ENCODE measurements at regions not wholly inside any gene's neighbourhood (a gene's known extent, or its start where the extent isn't known, plus 50 kb on each side); places are given as distances from the start of the nearest gene placed in this dataset.

DNA sequence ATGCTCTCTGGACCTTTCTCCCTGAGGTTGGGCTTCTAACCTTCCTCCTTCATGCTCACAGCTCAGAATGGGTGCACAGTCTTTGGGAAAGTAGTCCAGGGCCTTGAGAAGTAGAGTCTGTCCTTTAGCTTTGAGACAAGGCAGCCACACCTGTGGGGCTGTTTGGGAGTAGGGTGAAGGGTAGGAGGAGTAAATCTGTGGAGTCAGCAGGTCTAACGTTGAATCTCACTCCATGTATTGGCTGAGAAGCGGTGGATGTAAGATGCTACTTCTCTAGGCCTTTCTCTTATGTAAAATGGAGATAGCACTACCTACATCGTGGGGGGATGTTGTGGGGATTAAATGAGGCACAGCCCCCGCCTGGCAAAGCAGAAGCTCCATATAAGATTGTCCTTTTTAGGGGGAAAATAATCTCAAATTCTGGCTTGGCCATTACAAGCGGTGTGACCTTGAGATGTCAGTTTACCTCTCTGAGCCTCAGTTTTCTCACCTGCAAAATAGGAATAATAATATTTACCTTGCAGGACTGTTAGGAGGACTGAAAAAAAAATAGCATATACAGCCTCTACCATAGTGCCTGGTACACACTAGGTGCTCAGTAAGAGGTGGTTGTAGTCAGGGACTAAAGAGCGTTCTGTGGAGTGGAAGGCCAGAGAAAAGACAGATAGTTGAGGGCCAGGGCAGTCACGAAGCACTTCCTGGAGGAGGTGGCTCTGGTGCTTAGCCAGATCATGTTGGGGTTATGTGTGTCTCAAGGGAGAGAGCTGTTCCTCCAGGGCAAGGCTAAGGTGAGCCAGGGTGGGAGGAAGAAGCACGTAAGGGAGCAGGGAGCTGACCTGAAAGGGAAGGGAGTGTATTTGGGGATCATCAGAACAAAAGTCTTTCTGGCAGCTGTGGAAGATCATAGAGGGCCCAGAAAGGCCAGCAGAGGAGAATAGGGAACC lies 82.8 kb upstream of the MRPS22 start:
- H3K4ac ChIP-seq (ENCODE audit: low read depth, low read length): no peak overlapping the region
- peaks cover 26% of the 10 kb centered on the region for H3K27me3 ChIP-seq (ENCODE audit: control insufficient read depth, insufficient read depth, low read length)
- H3K18ac ChIP-seq (ENCODE audit: low read depth, low read length): no peak overlapping the region
- no peak for ATAC-seq (ENCODE audit: low read depth)
- in situ Hi-C loops (cut with MboI; ENCODE audit: low sequenced_read_pairs) (no loop called here), intact Hi-C loops (cut with micrococcal nuclease) (no loop called here), dilution Hi-C loops (cut with HindIII; ENCODE audit: low sequenced_read_pairs, unreplicated experiment) (no loop called here)
- H4K91ac ChIP-seq (ENCODE audit: insufficient read depth, low read depth, low read length): no peak overlapping the region
- H3K9me1 ChIP-seq (ENCODE audit: insufficient read depth, low read length): no peaks in the 10 kb centered on the region
- no peak overlapping the region for H4K5ac ChIP-seq (ENCODE audit: low read depth, low read length)
- DNase-seq: no peak
- no peaks in the 10 kb centered on the region for H3K9me3 ChIP-seq (ENCODE audit: control insufficient read depth, insufficient read depth, low read length)
- H3K36me3 ChIP-seq (ENCODE audit: control insufficient read depth, insufficient read depth, low read length): no peaks in the 10 kb centered on the region
- no peak overlapping the region for H3K56ac ChIP-seq (ENCODE audit: extremely low read depth, insufficient read depth, low read length)
- H3K4me1 ChIP-seq (ENCODE audit: control insufficient read depth, insufficient read depth, low read length): no peaks in the 10 kb centered on the region
- H3K14ac ChIP-seq (replicated peaks; ENCODE audit: low read depth, low read length): no peak overlapping the region
- TF ChIP-seq MXI1 (IDR thresholded peaks at IDR 0.05; ENCODE audit: borderline replicate concordance, low read depth, low read length) (no peak), CEBPB (IDR thresholded peaks at IDR 0.05; ENCODE audit: low read depth, low read length) (no peak), RAD21 (IDR thresholded peaks at IDR 0.05; ENCODE audit: low read length) (no peak), NFE2L2 (IDR thresholded peaks at IDR 0.05; ENCODE audit: low read depth, low read length) (no peak)
- TF ChIP-seq, protein P1, sequence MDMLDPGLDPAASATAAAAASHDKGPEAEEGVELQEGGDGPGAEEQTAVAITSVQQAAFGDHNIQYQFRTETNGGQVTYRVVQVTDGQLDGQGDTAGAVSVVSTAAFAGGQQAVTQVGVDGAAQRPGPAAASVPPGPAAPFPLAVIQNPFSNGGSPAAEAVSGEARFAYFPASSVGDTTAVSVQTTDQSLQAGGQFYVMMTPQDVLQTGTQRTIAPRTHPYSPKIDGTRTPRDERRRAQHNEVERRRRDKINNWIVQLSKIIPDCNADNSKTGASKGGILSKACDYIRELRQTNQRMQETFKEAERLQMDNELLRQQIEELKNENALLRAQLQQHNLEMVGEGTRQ (IDR thresholded peaks at IDR 0.05; ENCODE audit: low read depth, low read length): no peak
- no peak overlapping the region for H2BK5ac ChIP-seq (ENCODE audit: low read depth, low read length, poor library complexity, severe bottlenecking)
- POLR2A ChIA-PET (ENCODE audit: unreplicated experiment): no interaction called here
- no peak overlapping the region for H2BK120ac ChIP-seq (ENCODE audit: low read depth, low read length)
- no peak overlapping the region for H3K9ac ChIP-seq (ENCODE audit: low read depth, low read length)
- no peak overlapping the region for H3K4me2 ChIP-seq (ENCODE audit: low read depth, low read length)
- H2AK5ac ChIP-seq (ENCODE audit: low read depth, low read length): no peak overlapping the region
- WGBS, 2 experiments (ENCODE audit: extremely low coverage in 2 of 2, insufficient read length in 1 of 2): 38% methylated on average over 2 of the region's 8 CpGs; no CpG with 5 or more reads in 1 of the 2 experiments
- CTCF ChIA-PET: no interaction called here
- H3K23ac ChIP-seq (ENCODE audit: low read depth, low read length): no peak overlapping the region
- H2AFZ ChIP-seq (replicated peaks; ENCODE audit: low read length, poor library complexity): no peak overlapping the region
- H4K8ac ChIP-seq (ENCODE audit: low read depth in 2 of 2, low read length in 2 of 2): no peak overlapping the region
- H2BK15ac ChIP-seq (ENCODE audit: low read depth, low read length): no peak overlapping the region
- no peak overlapping the region for H2AK9ac ChIP-seq (replicated peaks; ENCODE audit: low read depth, low read length, poor library complexity)
- H3K4me3 ChIP-seq (ENCODE audit: insufficient read depth, low read depth, low read length): no peak overlapping the region
- H3K27ac ChIP-seq (ENCODE audit: insufficient read depth, low read length): no peak overlapping the region
- BruUV-seq (replicated peaks): no TSS peak
- no peak overlapping the region for H2BK20ac ChIP-seq (ENCODE audit: low read depth, low read length)
- H4K20me1 ChIP-seq (ENCODE audit: insufficient read depth, low read length): no peaks in the 10 kb centered on the region; the same call in 1 of the 2 replicates
- H3K79me1 ChIP-seq (ENCODE audit: low read depth in 1 of 2, low read length in 2 of 2): no peaks in the 10 kb centered on the region

Measured in IMR-90 (cell line).